Retinal pigment epithelial cell (primary cell): ENCODE measurements at regions not wholly inside any gene's neighbourhood (a gene's known extent, or its start where the extent isn't known, plus 50 kb on each side); places are given as distances from the start of the nearest gene placed in this dataset.
"Not testable (repeated sequence)": the region's sequence is repeated elsewhere in the genome, so short reads cannot be mapped to it uniquely, and the experiment has no call there.

ENCODE experiments used
- DNase-seq: peaks from one replicate; pipeline ENCODE4 v3.0.0-alpha.2; 2010; ENCODE audit warnings: low read depth
- H3K4me3 ChIP-seq: 2 replicates; pipeline ENCODE4 v1.5.1; 2011; ENCODE audit warnings: mild to moderate bottlenecking, low read length, control low read depth, moderate library complexity
- TF ChIP-seq, protein P1 (sequence below): conservative IDR thresholded peaks from 2 replicates; pipeline ENCODE4 v1.5.1; 2011; ENCODE audit warnings: low read depth, low read length, control low read depth, inconsistent platforms

DNA sequence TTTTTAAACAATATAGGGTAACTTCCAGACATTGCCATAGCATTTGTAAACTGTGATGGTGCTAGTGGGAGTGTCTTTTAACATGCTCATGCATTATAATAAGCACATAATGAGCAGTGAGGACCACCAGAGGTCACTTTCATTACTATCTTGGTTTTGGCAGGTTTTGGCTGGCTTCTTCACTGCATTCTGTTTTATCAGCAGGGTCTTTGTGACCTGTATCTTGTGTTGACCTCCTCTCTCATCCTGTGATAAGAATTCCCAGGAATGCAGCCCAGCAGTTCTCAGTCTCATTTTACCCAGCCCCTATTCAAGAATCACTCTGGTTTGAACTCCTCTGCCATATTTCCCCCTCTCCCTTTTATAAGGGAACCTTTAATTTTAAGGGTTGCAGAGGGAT is 91.3 kb downstream of the ZNF467 start:
- DNase-seq = no peak
- no peak overlapping the region for H3K4me3 ChIP-seq
- TF ChIP-seq, protein P1, sequence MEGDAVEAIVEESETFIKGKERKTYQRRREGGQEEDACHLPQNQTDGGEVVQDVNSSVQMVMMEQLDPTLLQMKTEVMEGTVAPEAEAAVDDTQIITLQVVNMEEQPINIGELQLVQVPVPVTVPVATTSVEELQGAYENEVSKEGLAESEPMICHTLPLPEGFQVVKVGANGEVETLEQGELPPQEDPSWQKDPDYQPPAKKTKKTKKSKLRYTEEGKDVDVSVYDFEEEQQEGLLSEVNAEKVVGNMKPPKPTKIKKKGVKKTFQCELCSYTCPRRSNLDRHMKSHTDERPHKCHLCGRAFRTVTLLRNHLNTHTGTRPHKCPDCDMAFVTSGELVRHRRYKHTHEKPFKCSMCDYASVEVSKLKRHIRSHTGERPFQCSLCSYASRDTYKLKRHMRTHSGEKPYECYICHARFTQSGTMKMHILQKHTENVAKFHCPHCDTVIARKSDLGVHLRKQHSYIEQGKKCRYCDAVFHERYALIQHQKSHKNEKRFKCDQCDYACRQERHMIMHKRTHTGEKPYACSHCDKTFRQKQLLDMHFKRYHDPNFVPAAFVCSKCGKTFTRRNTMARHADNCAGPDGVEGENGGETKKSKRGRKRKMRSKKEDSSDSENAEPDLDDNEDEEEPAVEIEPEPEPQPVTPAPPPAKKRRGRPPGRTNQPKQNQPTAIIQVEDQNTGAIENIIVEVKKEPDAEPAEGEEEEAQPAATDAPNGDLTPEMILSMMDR = no peak

DNA sequence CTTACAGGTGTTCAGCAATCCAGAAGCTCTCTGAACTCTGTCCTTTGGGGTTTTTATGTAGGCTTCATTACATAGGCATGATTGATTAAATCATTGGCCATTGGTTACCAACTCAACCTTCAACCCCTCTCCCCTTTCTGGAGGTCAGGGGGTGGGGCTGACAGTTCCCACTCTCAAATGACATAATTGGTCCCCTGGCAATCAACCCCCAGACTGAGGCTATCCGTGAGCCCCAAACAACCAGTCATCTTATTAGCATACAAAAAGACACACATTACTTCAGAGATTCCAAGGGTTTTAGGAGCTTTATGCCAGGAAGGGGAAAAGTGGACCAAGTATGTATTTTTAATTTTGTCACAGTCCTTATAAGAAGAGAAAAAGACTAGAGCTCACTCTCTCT is 92.1 kb downstream of the ZNF467 start:
- no peak for DNase-seq
- TF ChIP-seq, protein P1 = no peak
- no peak overlapping the region for H3K4me3 ChIP-seq

DNA sequence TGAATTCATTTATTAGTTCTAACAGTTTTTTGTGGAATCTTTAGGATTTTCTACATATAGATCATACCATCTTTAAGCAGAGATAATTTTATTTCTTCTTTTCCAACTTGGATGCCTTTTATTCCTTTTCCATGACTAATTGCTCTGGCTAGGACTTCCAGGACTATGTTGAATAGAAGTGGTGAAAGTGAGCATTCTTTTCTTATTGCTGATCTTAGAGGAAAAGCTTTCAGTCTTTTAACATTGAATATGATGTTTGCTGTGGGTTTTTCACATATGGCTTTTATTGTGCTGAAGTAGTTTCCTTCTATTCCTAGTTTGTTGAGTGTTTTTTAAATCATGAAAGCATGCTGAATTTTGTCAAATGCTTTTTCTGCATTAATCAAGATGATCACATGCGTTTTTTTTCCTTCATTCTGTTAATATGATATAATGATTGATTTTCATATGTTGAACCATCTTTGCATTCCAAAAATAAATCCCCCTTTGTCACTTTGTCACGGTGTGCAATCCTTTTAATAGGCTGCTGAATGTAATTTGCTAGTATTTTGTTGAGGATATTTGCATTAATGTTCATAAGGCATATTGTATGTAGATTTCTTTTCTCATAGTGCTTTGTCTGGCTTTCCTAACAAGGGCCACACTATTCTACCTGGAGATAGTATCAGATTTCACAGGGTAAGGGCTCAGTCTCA is 92.9 kb downstream of the ZNF467 start:
- DNase-seq = no peak
- H3K4me3 ChIP-seq = no peak overlapping the region
- TF ChIP-seq, protein P1 = no peak

DNA sequence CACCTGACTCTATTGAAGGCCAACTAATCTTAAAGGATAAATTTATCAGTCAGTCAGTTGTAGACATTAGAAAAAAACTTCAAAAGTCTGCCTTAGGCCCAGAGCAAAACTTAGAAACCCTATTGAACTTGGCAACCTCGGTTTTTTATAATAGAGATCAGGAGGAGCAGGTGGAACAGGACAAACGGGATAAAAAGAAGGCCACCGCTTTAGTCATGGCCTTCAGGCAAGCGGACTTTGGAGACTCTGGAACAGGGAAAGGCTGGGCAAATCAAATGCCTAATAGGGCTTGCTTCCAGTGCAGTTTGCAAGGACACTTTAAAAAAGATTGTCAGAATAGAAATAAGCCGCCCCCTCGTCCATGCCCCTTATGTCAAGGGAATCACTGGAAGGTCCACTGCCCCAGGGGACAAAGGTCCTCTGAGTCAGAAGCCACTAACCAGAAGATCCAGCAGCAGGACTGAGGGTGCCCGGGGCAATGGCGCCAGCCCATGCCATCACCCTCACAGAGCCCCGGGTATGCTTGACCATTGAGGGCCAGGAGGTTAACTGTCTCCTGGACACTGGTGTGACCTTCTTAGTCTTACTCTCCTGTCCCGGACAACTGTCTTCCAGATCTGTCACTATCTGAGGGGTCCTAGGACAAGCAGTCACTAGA is 98.5 kb downstream of the ZNF467 start:
- not testable (repeated sequence) for H3K4me3 ChIP-seq, DNase-seq

DNA sequence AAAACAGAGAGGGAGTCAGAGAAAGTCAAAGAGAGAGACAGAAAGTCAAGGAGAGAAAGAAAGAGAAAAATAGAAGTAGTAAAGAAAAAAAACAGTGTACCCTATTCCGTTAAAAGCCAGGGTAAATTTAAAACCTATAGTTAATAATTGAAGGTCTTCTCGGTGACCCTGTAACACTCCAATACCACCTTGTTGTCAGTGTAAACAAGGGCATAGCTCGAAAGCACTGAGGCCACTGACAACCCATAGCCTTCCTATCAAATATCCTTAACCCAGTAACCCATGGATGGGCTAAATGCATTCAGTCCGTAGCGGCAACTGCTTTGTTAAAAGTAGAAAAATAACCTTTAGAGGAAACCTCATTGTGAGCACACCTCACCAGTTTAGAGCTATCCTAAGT is 100.4 kb downstream of the ZNF467 start:
- TF ChIP-seq, protein P1 = no peak
- no peak for DNase-seq
- H3K4me3 ChIP-seq = no peak overlapping the region

DNA sequence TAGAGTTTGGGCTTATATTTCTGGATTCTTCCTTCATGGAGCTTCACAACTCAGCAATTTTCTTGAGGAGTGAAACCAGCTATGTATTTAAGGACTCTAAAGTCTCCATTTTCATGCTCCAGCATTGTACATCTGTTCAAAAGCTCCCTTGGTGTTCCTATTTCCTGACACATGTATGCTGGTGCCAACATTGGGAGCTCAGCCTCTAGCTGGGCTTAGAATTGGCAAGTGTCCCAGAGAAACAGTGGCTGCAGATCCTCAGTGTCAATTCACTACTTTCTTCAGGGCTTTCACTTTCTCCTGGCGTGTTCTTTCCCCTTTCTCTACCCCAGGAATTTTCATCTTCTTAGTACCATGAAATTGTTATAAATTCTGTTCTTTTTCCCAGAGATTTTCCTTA is 103.1 kb downstream of the ZNF467 start:
- TF ChIP-seq, protein P1 = no peak
- peak; percentile 13 for DNase-seq
- H3K4me3 ChIP-seq = no peak overlapping the region

DNA sequence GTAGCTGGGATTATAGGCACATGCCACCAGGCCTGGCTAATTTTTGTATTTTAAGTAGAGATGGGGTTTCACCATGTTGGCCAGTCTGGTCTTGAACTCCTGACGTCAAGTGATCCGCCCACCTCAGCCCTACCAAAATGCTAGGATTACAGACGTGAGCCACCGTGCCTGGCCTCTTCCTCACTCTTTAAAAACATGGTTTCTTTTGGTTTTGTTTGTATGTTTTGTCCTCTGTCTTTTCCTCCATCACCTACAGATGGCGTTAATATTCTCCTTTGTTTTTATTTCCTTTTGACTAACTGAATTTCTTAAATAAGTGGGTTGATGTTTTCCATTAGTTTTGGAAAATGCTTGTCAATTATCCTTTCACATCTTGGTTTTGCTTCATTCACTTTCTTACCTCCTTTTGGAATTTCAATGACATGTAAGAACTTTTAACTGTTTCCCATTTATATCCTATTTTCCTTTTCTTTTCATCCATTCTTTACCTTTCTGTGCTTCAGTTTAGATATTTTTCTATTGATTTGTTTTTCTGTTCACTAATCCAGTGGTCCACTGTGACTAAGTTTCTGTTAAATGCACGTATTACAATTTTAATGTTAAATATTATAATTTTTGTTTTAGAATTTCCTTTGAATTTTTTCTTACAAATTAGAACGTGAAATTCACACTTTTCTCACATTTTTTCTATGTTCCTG is 104.1 kb downstream of the ZNF467 start:
- H3K4me3 ChIP-seq = no peak overlapping the region
- TF ChIP-seq, protein P1 = peak; percentile 42
- no peak for DNase-seq
